SK-N-SH treated with all-trans-retinoic acid at 6 μM for 48 hours (cell line): ENCODE measurements at regions not wholly inside any gene's neighbourhood (a gene's known extent, or its start where the extent isn't known, plus 50 kb on each side); places are given as distances from the start of the nearest gene placed in this dataset.

Experiments
- ARNTL ChIP-seq: fragments of 450-650 bp; formaldehyde crosslinking; IDR thresholded peaks from 2 replicates; pipeline ENCODE4 v1.5.0; 2020; ENCODE audit warnings: low read depth, mild to moderate bottlenecking, moderate library complexity, borderline replicate concordance
- ESRRG ChIP-seq: fragments of 250-450 bp; sonication (Bioruptor Pico); IDR thresholded peaks from 2 replicates; pipeline ENCODE4 v1.6.1; 2021; ENCODE audit warnings: mild to moderate bottlenecking
- GLIS3 ChIP-seq: fragments of 250-450 bp; sonication (Bioruptor Pico); IDR thresholded peaks from 2 replicates; pipeline ENCODE4 v1.5.0; 2020; ENCODE audit warnings: mild to moderate bottlenecking, moderate library complexity
- SNAI2 ChIP-seq: fragments of 250-450 bp; sonication (Bioruptor Pico); IDR thresholded peaks from 2 replicates; pipeline ENCODE4 v1.5.0; 2020; ENCODE audit warnings: mild to moderate bottlenecking, moderate library complexity
- TOX ChIP-seq: fragments of 250-450 bp; sonication (Bioruptor Pico); IDR thresholded peaks from 2 replicates; pipeline ENCODE4 v1.8.0; 2021; ENCODE audit warnings: mild to moderate bottlenecking, moderate library complexity, borderline replicate concordance
- ZNF70 ChIP-seq: fragments of 450-650 bp; formaldehyde crosslinking; IDR thresholded peaks from 2 replicates; pipeline ENCODE4 v1.5.0; 2020; ENCODE audit warnings: mild to moderate bottlenecking, moderate library complexity
- ZNF8 ChIP-seq: fragments of 450-650 bp; formaldehyde crosslinking; IDR thresholded peaks from 2 replicates; pipeline ENCODE4 v1.5.0; 2020; ENCODE audit warnings: mild to moderate bottlenecking, moderate library complexity

DNA sequence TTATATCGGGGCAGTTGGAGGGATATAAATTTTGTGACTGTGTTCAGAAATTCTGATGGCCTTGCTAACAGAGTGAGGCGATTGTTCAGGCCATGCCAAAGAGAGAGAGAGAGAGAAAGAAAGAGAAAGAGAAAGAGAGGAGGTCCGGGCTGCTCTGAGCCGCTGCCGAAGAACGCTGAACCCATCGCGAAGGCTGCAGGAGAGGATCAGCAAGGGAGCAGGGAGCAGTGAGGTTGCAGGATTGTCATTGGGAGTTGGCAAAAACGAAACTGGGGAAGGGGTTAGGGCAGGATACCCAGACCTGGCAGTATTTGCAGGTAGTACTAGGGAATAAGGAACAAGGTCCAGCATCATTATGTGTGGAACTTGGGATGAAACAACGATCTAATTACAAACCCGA is 537.1 kb downstream of the INSC start:
- no peak for TF ChIP-seq ZNF70 (CRISPR knock-in tag)
- no peak for TF ChIP-seq GLIS3 (CRISPR knock-in tag)
- no peak for TF ChIP-seq ZNF8 (CRISPR knock-in tag)
- TF ChIP-seq SNAI2: no peak
- no peak for TF ChIP-seq ESRRG (CRISPR knock-in tag)
- no peak for TF ChIP-seq TOX
- TF ChIP-seq ARNTL: no peak
